Activated CD4-positive, alpha-beta memory T cell treated with anti-CD3 and anti-CD28 coated beads for 36 hours (primary cell): ENCODE measurements at regions not wholly inside any gene's neighbourhood (a gene's known extent, or its start where the extent isn't known, plus 50 kb on each side); places are given as distances from the start of the nearest gene placed in this dataset.
"Not testable (repeated sequence)": the region's sequence is repeated elsewhere in the genome, so short reads cannot be mapped to it uniquely, and the experiment has no call there.

Experiments
- CTCF ChIA-PET: fragments of 350-600 bp; sonication (Branson Sonifier 250); formaldehyde crosslinking; loops from one replicate; lab custom pipeline; 2021; ENCODE audit warnings: antibody characterized with exemption, inconsistent platforms; lab: Charles Lee
- POLR2A ChIA-PET: fragments of 350-600 bp; sonication (Branson Sonifier 250); formaldehyde crosslinking; loops from one replicate; lab custom pipeline; 2021; ENCODE audit warnings: antibody characterized with exemption; lab: Charles Lee
- DNase-seq: peaks from one replicate; pipeline ENCODE4 v3.0.0-alpha.2; 2020
- H3K27ac Mint-ChIP-seq: one replicate; pipeline ENCODE4 v1.8.0; 2021; ENCODE audit warnings: mixed read lengths
- H3K27me3 Mint-ChIP-seq: one replicate; pipeline ENCODE4 v1.8.0; 2021; ENCODE audit warnings: mixed read lengths
- H3K36me3 Mint-ChIP-seq: one replicate; pipeline ENCODE4 v1.8.0; 2021; ENCODE audit warnings: mixed read lengths
- H3K4me1 Mint-ChIP-seq: one replicate; pipeline ENCODE4 v1.8.0; 2021; ENCODE audit warnings: low read depth, mixed read lengths
- H3K4me3 Mint-ChIP-seq: one replicate; pipeline ENCODE4 v1.8.0; 2021; ENCODE audit warnings: mild to moderate bottlenecking, mixed read lengths
- H3K9me3 Mint-ChIP-seq: one replicate; pipeline ENCODE4 v1.8.0; 2021; ENCODE audit warnings: mixed read lengths
- intact Hi-C: fragments of 100-400 bp; cut with micrococcal nuclease; formaldehyde crosslinking; loops from one replicate; pipeline ENCODE4 v1.15.1; 2023

GRCh38 chr10:109757670-109758069, 165.6 kb downstream of the XPNPEP1 start:
- intact Hi-C loops, H3K4me3 Mint-ChIP-seq, H3K27me3 Mint-ChIP-seq, H3K4me1 Mint-ChIP-seq, DNase-seq, H3K9me3 Mint-ChIP-seq, H3K27ac Mint-ChIP-seq, POLR2A ChIA-PET, H3K36me3 Mint-ChIP-seq: not testable (repeated sequence)
- CTCF ChIA-PET: interaction anchor here (0.6 kb wide), 1 partner anchor 1970 kb away, joined by 3 read pairs; no protein-coding TSS in a partner anchor

DNA sequence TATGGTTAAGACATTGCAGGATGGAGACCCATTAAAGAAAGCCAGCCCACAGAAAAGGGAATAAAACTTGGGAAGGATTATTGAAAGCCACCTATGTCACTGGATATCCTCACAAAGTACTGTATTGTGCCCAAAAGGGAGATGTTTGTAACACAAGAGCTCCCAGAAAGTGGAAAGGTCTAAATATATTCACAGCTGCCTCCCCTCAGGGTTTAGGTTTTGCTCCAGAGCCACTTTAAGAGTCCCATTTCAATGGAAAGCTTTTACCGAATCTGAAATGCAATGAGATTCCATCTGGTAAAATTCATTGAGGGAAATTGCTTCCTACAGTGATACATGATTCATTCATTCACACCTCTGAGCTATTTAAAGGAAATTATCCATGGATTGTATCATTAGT, 176.4 kb downstream of the XPNPEP1 start:
- ChIA-PET POLR2A (no interaction called here), CTCF (no interaction called here)
- Mint-ChIP-seq H3K27me3 (no peaks in the 10 kb centered on the region), H3K4me3 (no peak overlapping the region), H3K4me1 (no peaks in the 10 kb centered on the region), H3K27ac (no peak overlapping the region), H3K36me3 (no peaks in the 10 kb centered on the region), H3K9me3 (no peaks in the 10 kb centered on the region)
- no peak for DNase-seq
- intact Hi-C loops: no loop called here

- POLR2A ChIA-PET: no interaction called here
- CTCF ChIA-PET: no interaction called here
Observed at GRCh38 chr10:109744020-109744419, 179.3 kb downstream of the XPNPEP1 start.

DNA sequence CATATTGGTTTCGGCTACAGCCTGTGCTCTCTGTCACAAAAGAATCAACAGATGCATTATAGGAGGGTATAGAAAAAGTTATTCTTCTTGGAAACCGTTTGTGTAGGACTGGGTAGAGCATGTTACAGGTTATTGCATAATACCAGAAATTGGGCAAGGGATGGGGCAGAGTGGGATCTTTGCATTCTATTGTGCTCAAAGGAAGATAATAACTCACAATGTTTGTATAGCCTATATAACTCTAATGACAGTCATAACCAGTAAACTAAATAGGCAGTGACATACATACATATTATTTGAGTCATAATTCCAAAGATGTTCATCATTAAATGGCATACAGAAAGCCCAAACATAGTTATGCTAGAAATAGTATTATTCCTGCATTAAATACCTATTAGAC, 179.7 kb downstream of the XPNPEP1 start:
- CTCF ChIA-PET: interaction anchor here (0.7 kb wide), 1 partner anchor 30 kb away, joined by 3 read pairs; no protein-coding TSS in a partner anchor
- H3K9me3 Mint-ChIP-seq: no peaks in the 10 kb centered on the region
- H3K4me1 Mint-ChIP-seq: no peaks in the 10 kb centered on the region
- H3K27me3 Mint-ChIP-seq: no peaks in the 10 kb centered on the region
- POLR2A ChIA-PET: interaction anchor here (0.6 kb wide), 1 partner anchor 12 kb away, joined by 3 read pairs; no protein-coding TSS in a partner anchor
- no peak overlapping the region for H3K27ac Mint-ChIP-seq
- no peak for DNase-seq
- H3K4me3 Mint-ChIP-seq: no peak overlapping the region
- H3K36me3 Mint-ChIP-seq: no peaks in the 10 kb centered on the region
- intact Hi-C loops: no loop called here

More at GRCh38 chr10:109744020-109744419, 179.3 kb downstream of the XPNPEP1 start:
- Mint-ChIP-seq H3K27ac (no peak overlapping the region), H3K9me3 (no peaks in the 10 kb centered on the region), H3K27me3 (no peaks in the 10 kb centered on the region), H3K36me3 (no peaks in the 10 kb centered on the region), H3K4me3 (no peak overlapping the region), H3K4me1 (no peaks in the 10 kb centered on the region)
- intact Hi-C loops: no loop called here
- no peak for DNase-seq

- H3K36me3 Mint-ChIP-seq: no peaks in the 10 kb centered on the region
- H3K27me3 Mint-ChIP-seq: no peaks in the 10 kb centered on the region
- H3K27ac Mint-ChIP-seq: no peak overlapping the region
- ChIA-PET CTCF (interaction anchor here (0.7 kb wide), 1 partner anchor 31 kb away, joined by 3 read pairs; no protein-coding TSS in a partner anchor), POLR2A (interaction anchor here (0.6 kb wide), 1 partner anchor 11 kb away, joined by 3 read pairs; no protein-coding TSS in a partner anchor)
- no peak overlapping the region for H3K4me3 Mint-ChIP-seq
- no peak for DNase-seq
- intact Hi-C loops: no loop called here
- H3K9me3 Mint-ChIP-seq: no peaks in the 10 kb centered on the region
- no peaks in the 10 kb centered on the region for H3K4me1 Mint-ChIP-seq
Observed at GRCh38 chr10:109743146-109743545, 180.2 kb downstream of the XPNPEP1 start.

DNA sequence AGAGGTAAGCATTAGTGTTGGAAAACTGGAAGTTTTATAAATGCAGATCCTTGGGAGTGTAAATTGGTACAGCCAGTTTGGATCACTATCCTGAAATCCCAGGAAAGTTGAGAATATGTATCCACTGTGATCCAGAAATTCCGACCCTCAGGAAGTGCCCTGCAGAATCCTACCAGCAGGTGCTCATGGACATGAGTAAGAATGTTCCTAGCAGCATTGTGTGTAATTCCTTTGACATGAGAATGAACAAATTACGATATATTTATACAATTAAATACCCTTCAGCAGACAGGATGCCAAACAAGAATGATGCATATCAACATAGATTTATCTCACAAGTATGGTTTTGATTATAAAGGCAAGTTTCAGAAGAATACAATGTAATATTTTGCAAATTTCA, 181.6 kb downstream of the XPNPEP1 start:
- ChIA-PET CTCF (no interaction called here), POLR2A (no interaction called here)
- H3K4me3 Mint-ChIP-seq: no peak overlapping the region
- no peak for DNase-seq
- no peaks in the 10 kb centered on the region for H3K36me3 Mint-ChIP-seq
- no peaks in the 10 kb centered on the region for H3K9me3 Mint-ChIP-seq
- intact Hi-C loops: no loop called here
- H3K27ac Mint-ChIP-seq: no peak overlapping the region
- H3K4me1 Mint-ChIP-seq: no peaks in the 10 kb centered on the region
- H3K27me3 Mint-ChIP-seq: peaks cover 2% of the 10 kb centered on the region

DNA sequence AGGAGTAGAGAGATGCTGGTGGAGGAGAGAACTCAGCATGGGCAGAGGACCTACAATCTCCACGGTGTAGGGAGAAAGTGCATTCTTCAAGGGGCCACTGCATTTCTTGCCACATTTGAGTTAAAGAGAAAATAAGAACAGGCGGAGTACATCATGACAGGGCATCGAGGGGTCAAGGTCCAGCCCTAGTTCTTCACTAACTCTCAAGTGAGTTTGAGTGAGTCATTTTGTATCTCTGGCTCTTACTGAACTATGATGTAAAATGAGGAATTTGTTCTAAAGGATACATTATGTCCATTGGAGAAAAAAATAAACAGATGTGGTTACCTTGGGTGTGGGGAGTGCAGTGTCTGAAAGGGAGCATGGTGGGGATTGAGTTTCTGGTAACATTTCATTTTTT, 182.9 kb downstream of the XPNPEP1 start:
- Mint-ChIP-seq H3K27ac (no peak overlapping the region), H3K4me1 (no peaks in the 10 kb centered on the region), H3K27me3 (peaks cover 2% of the 10 kb centered on the region), H3K9me3 (no peaks in the 10 kb centered on the region), H3K36me3 (no peaks in the 10 kb centered on the region), H3K4me3 (no peak overlapping the region)
- intact Hi-C loops: no loop called here
- no peak for DNase-seq
- ChIA-PET CTCF (no interaction called here), POLR2A (no interaction called here)

GRCh38 chr10:109737626-109738025, 185.7 kb downstream of the XPNPEP1 start:
- ChIA-PET POLR2A (no interaction called here), CTCF (no interaction called here)
- Mint-ChIP-seq H3K4me3 (no peak overlapping the region), H3K4me1 (no peaks in the 10 kb centered on the region), H3K36me3 (no peaks in the 10 kb centered on the region), H3K9me3 (no peaks in the 10 kb centered on the region), H3K27me3 (peaks cover 2% of the 10 kb centered on the region), H3K27ac (no peak overlapping the region)
- intact Hi-C loops: no loop called here
- no peak for DNase-seq

DNA sequence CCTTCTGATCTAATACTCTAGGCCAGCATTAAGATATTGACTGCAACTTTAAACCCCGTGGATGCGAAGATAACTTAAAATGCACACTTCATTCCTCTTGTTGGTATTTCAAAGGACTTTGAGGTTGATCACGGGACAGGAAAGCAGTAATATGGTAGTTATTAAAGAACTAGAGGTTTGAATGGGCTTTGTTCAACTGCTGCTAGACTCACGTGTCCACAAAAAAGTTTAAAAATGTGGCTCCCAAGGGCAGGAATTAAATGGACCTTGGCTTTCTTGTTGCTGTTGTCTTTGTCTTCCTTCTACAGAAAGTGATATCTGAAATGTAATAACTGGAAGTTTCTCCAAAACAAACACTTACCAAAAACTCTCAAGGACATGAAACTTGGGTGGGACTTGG, 186.3 kb downstream of the XPNPEP1 start:
- Mint-ChIP-seq H3K9me3 (no peaks in the 10 kb centered on the region), H3K27me3 (peaks cover 5% of the 10 kb centered on the region), H3K27ac (no peak overlapping the region), H3K4me3 (no peak overlapping the region), H3K36me3 (no peaks in the 10 kb centered on the region), H3K4me1 (no peaks in the 10 kb centered on the region)
- ChIA-PET CTCF (no interaction called here), POLR2A (no interaction called here)
- intact Hi-C loops: no loop called here
- no peak for DNase-seq

DNA sequence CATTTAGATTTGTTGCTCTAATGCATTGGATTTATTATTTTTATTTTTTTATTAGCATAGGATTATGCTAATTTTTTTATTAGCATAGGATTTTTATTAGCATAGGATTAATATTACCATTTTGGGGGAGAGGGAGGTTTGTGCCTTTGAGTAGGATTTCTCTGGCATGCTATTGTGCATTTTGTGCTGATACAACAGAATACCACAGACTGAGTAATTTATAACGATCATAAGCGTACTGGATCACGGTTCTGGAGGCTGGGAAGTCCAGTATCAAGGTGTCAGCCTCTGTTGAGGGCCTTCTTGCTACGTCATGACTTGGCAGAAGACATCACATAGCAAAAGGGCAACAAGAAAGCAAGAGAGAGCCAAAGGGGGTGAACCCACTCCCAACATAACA, 187.5 kb downstream of the XPNPEP1 start:
- DNase-seq: no peak
- CTCF ChIA-PET: no interaction called here
- no peak overlapping the region for H3K27ac Mint-ChIP-seq
- H3K4me1 Mint-ChIP-seq: no peaks in the 10 kb centered on the region
- intact Hi-C loops: no loop called here
- H3K36me3 Mint-ChIP-seq: no peaks in the 10 kb centered on the region
- H3K4me3 Mint-ChIP-seq: no peak overlapping the region
- no peaks in the 10 kb centered on the region for H3K9me3 Mint-ChIP-seq
- peaks cover 5% of the 10 kb centered on the region for H3K27me3 Mint-ChIP-seq
- POLR2A ChIA-PET: no interaction called here

GRCh38 chr10:109732254-109732965, 190.9 kb downstream of the XPNPEP1 start:
- no peaks in the 10 kb centered on the region for H3K36me3 Mint-ChIP-seq

DNA sequence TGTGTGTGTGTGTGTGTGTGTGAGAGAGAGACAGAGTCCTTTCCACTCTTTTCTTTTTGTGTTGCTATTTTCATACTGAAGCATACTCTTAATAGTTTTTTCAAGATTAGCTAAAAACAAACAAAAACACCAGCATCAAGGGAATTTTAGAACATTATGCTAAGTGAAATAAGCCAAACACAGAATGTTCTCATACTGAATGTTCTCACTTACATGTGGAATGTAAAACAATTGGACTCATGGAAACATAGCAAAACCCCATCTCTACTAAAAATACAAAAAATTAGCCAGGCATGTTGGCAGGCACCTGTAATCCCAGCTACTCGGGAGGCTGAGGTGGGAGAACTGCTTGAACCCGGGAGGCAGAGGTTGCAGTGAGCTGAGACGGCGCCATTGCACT, 193.4 kb downstream of the XPNPEP1 start:
- H3K4me1 Mint-ChIP-seq, H3K4me3 Mint-ChIP-seq, H3K27ac Mint-ChIP-seq, H3K27me3 Mint-ChIP-seq, DNase-seq, H3K36me3 Mint-ChIP-seq, intact Hi-C loops, H3K9me3 Mint-ChIP-seq, POLR2A ChIA-PET: not testable (repeated sequence)
- CTCF ChIA-PET: interaction anchor here (0.6 kb wide), 1 partner anchor 154 kb away, joined by 3 read pairs; no protein-coding TSS in a partner anchor

More at GRCh38 chr10:109732254-109732965, 190.9 kb downstream of the XPNPEP1 start:
- H3K9me3 Mint-ChIP-seq: no peaks in the 10 kb centered on the region
- no peak overlapping the region for H3K4me3 Mint-ChIP-seq
- CTCF ChIA-PET: no interaction called here
- no peaks in the 10 kb centered on the region for H3K4me1 Mint-ChIP-seq
- no peak for DNase-seq
- POLR2A ChIA-PET: interaction anchor here (0.6 kb wide), 1 partner anchor 11 kb away, joined by 3 read pairs; no protein-coding TSS in a partner anchor
- H3K27ac Mint-ChIP-seq: no peak overlapping the region
- intact Hi-C loops: no loop called here
- H3K27me3 Mint-ChIP-seq: peaks cover 8% of the 10 kb centered on the region

DNA sequence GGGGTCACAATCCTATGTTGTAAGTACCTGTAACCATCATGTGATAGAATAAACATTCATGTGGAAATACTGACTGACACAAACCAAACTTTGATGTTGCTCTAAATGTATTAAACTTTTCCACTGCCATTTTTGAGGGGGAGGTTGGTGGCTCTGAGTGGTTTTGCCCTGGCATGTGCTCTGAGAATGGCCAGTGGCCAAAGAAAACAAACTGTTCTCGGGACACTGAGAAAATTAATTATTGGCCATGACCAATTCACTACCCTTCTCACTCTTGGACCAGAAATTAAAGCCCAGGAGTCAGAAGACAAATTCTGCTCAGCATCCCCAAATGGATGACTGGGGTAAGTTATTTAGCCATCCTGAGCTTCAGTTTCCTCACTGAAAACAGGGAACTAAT, 195.9 kb downstream of the XPNPEP1 start:
- H3K4me1 Mint-ChIP-seq: no peaks in the 10 kb centered on the region
- no peak overlapping the region for H3K4me3 Mint-ChIP-seq

More for the DNA sequence above, 195.9 kb downstream of the XPNPEP1 start:
- Mint-ChIP-seq H3K36me3 (no peaks in the 10 kb centered on the region), H3K9me3 (no peaks in the 10 kb centered on the region), H3K27ac (no peak overlapping the region), H3K27me3 (peaks cover 5% of the 10 kb centered on the region)
- CTCF ChIA-PET: no interaction called here
- no peak for DNase-seq
- POLR2A ChIA-PET: no interaction called here
- intact Hi-C loops: no loop called here
